GM12878 (cell line): ENCODE measurements at regions not wholly inside any gene's neighbourhood (a gene's known extent, or its start where the extent isn't known, plus 50 kb on each side); places are given as distances from the start of the nearest gene placed in this dataset.

Experiments used
- BCLAF1 ChIP-seq: fragments of 450-650 bp; IDR thresholded peaks from 2 replicates; pipeline ENCODE4 v1.6.1; 2017; ENCODE audit warnings: antibody characterized with exemption, mild to moderate bottlenecking, moderate library complexity
- CREB1 ChIP-seq: IDR thresholded peaks from 2 replicates; pipeline ENCODE4 v1.6.1; 2012; ENCODE audit warnings: low read depth, mild to moderate bottlenecking, inconsistent platforms
- CTCF ChIP-seq, 3 experiments: IDR thresholded peaks in 2 of 3; conservative IDR thresholded peaks in 1 of 3; 2 replicates each; pipeline ENCODE4 v1.5.1; 2011; ENCODE audit warnings: low read depth in 3 of 3, low read length in 3 of 3, mild to moderate bottlenecking in 3 of 3, control low read depth in 2 of 3, moderate library complexity in 2 of 3, inconsistent platforms in 1 of 3, mixed read lengths in 1 of 3; ENCODE audit not compliant: control insufficient read depth in 2 of 3, insufficient read depth in 1 of 3; ENCODE audit errors: extremely low read depth in 1 of 3
- EZH2 ChIP-seq: IDR thresholded peaks from 2 replicates; pipeline ENCODE4 v1.6.1; 2012; ENCODE audit warnings: low read depth, mild to moderate bottlenecking, control low read depth, inconsistent platforms, low read length, borderline replicate concordance; ENCODE audit not compliant: control insufficient read depth
- NRF1 ChIP-seq: conservative IDR thresholded peaks from 2 replicates; pipeline ENCODE4 v1.6.1; 2011; ENCODE audit warnings: mild to moderate bottlenecking, low read depth, low read length, improper control_type of control experiment
- POLR2A ChIP-seq: IDR thresholded peaks from 2 replicates; pipeline ENCODE4 v1.6.1; 2011; ENCODE audit warnings: low read depth, mild to moderate bottlenecking, low read length
- POLR2AphosphoS5 ChIP-seq: IDR thresholded peaks from 2 replicates; pipeline ENCODE4 v1.6.1; 2011; ENCODE audit warnings: mild to moderate bottlenecking, low read length, inconsistent platforms
- PRDM15 ChIP-seq: fragments of 450-650 bp; formaldehyde crosslinking; IDR thresholded peaks from 2 replicates; pipeline ENCODE4 v1.4.0; 2020; ENCODE audit warnings: mild to moderate bottlenecking, moderate library complexity
- TARDBP ChIP-seq: IDR thresholded peaks from 2 replicates; pipeline ENCODE4 v1.6.1; 2016; ENCODE audit warnings: borderline replicate concordance

- no peak for TF ChIP-seq CTCF (IDR thresholded peaks at IDR 0.05 in 2 of 3, conservative IDR thresholded peaks at IDR 0.05 in 1 of 3; ENCODE audit: control insufficient read depth in 2 of 3, extremely low read depth in 1 of 3, insufficient read depth in 1 of 3, low read depth in 3 of 3, low read length in 3 of 3)
- no peak for TF ChIP-seq POLR2A
- no peak for TF ChIP-seq CREB1
- no peak for TF ChIP-seq BCLAF1
- TF ChIP-seq POLR2AphosphoS5: no peak
- TF ChIP-seq NRF1: no peak
- no peak for TF ChIP-seq EZH2
- TF ChIP-seq TARDBP: no peak
- TF ChIP-seq PRDM15 (CRISPR knock-in tag): no peak
These were observed 393.7 kb upstream of the RAB6C start for GRCh38 chr2:129585760-129586159.
